ENCODE measurements at regions not wholly inside any gene's neighbourhood (a gene's known extent, or its start where the extent isn't known, plus 50 kb on each side); places are given as distances from the start of the nearest gene placed in this dataset.

GRCh38 chr5:155430192-155430591, 416.6 kb downstream of the KIF4B start:
- TF ChIP-seq EZH2 (IDR thresholded peaks at IDR 0.05; ENCODE audit: low read depth, low read length, severe bottlenecking) (no peak), CTCF (IDR thresholded peaks at IDR 0.05; ENCODE audit: control extremely low read depth in 1 of 3, insufficient read depth in 1 of 3, low read depth in 1 of 3, low read length in 3 of 3) (no peak), POLR2AphosphoS5 (IDR thresholded peaks at IDR 0.05; ENCODE audit: low read depth, low read length) (no peak), CHD2 (IDR thresholded peaks at IDR 0.05; ENCODE audit: low read length) (no peak), CTBP2 (IDR thresholded peaks at IDR 0.05; ENCODE audit: borderline replicate concordance, insufficient read depth, insufficient read length, low read length) (no peak), ATF2 (IDR thresholded peaks at IDR 0.05; ENCODE audit: low read length) (no peak), POLR2A (IDR thresholded peaks at IDR 0.05; ENCODE audit: control extremely low read depth in 1 of 2, low read depth in 2 of 2, low read length in 2 of 2) (no peak), RAD21 (IDR thresholded peaks at IDR 0.05 in 1 of 2, conservative IDR thresholded peaks at IDR 0.05 in 1 of 2; ENCODE audit: low read depth in 2 of 2, low read length in 2 of 2) (no peak), JUND (IDR thresholded peaks at IDR 0.05; ENCODE audit: low read length) (no peak), TBP (IDR thresholded peaks at IDR 0.05; ENCODE audit: low read depth, low read length) (no peak), EGR1 (IDR thresholded peaks at IDR 0.05; ENCODE audit: borderline replicate concordance, low read depth, low read length) (no peak), CHD7 (IDR thresholded peaks at IDR 0.05; ENCODE audit: insufficient replicate concordance, low read length) (no peak), CBX5 (IDR thresholded peaks at IDR 0.05; ENCODE audit: low read depth, low read length) (no peak), SRF (IDR thresholded peaks at IDR 0.05; ENCODE audit: low read depth, low read length) (no peak)

Data from H1 (cell line).